PC-3 (cell line): ENCODE measurements at regions not wholly inside any gene's neighbourhood (a gene's known extent, or its start where the extent isn't known, plus 50 kb on each side); places are given as distances from the start of the nearest gene placed in this dataset.

ENCODE experiments used
- ATAC-seq: fragments of 200-7000 bp; cut with Tn5 transposase; 2 replicates; pipeline ENCODE4 v1.9.1; 2020; ENCODE audit warnings: mild to moderate bottlenecking, moderate library complexity
- BruUV-seq: library from RNA; stranded (reverse); fragments of 400-500 nt; replicated peaks from 2 replicates; lab custom pipeline; 2021; lab: Mats Ljungman, UMichigan
- CTCF ChIA-PET: fragments of 300-600 bp; sonication (Branson Sonifier 250); formaldehyde crosslinking; loops from one replicate; lab custom pipeline; 2022; ENCODE audit warnings: antibody characterized with exemption; lab: Charles Lee
- POLR2A ChIA-PET: fragments of 300-600 bp; sonication (Branson Sonifier 250); formaldehyde crosslinking; loops from one replicate; lab custom pipeline; 2022; ENCODE audit warnings: antibody characterized with exemption; ENCODE audit not compliant: unreplicated experiment; lab: Charles Lee
- DNase-seq: peaks from one replicate; pipeline ENCODE4 v3.0.0-alpha.2; 2015
- H2AFZ ChIP-seq: fragments of 300-600 bp; sonication (generic); 2 replicates; pipeline ENCODE4 v1.6.0; 2016; ENCODE audit warnings: antibody characterized with exemption, low read length
- H3F3A ChIP-seq: fragments of 300-600 bp; sonication (generic); one replicate; pipeline ENCODE4 v1.6.0; 2017; ENCODE audit warnings: antibody characterized with exemption, low read length, control low read depth, mild to moderate bottlenecking; ENCODE audit not compliant: unreplicated experiment
- H3K27ac ChIP-seq: fragments of 300-600 bp; sonication (generic); 2 replicates; pipeline ENCODE4 v1.5.1; 2016; ENCODE audit warnings: mild to moderate bottlenecking, low read length
- H3K27me3 ChIP-seq: fragments of 300-600 bp; sonication (generic); 2 replicates; pipeline ENCODE4 v1.6.1; 2016; ENCODE audit warnings: low read length, mixed read lengths
- H3K36me3 ChIP-seq: fragments of 300-600 bp; sonication (generic); 2 replicates; pipeline ENCODE4 v1.6.1; 2016; ENCODE audit warnings: low read depth, mixed run types, low read length, mixed read lengths
- H3K4me1 ChIP-seq: fragments of 300-600 bp; sonication (generic); 2 replicates; pipeline ENCODE4 v1.5.1; 2016; ENCODE audit warnings: low read length; ENCODE audit not compliant: insufficient read depth
- H3K4me2 ChIP-seq: fragments of 300-600 bp; sonication (generic); 2 replicates; pipeline ENCODE4 v1.6.0; 2016; ENCODE audit warnings: low read length
- H3K4me3 ChIP-seq: fragments of 300-600 bp; sonication (generic); 2 replicates; pipeline ENCODE4 v1.5.1; 2016; ENCODE audit warnings: mild to moderate bottlenecking, low read length, mixed read lengths
- H3K79me2 ChIP-seq: fragments of 300-600 bp; sonication (generic); 2 replicates; pipeline ENCODE4 v1.6.1; 2017; ENCODE audit warnings: low read length, mixed read lengths
- H3K9ac ChIP-seq: fragments of 300-600 bp; sonication (generic); 2 replicates; pipeline ENCODE4 v1.6.0; 2016; ENCODE audit warnings: mild to moderate bottlenecking, low read length
- H3K9me2 ChIP-seq: fragments of 300-600 bp; sonication (generic); replicated peaks from 2 replicates; pipeline ENCODE4 v1.6.1; 2016; ENCODE audit warnings: mixed run types, low read length, mixed read lengths
- H3K9me3 ChIP-seq: fragments of 300-600 bp; sonication (generic); 2 replicates; pipeline ENCODE4 v1.6.1; 2016; ENCODE audit warnings: low read length, mixed read lengths
- H4K20me1 ChIP-seq: fragments of 300-600 bp; sonication (generic); 2 replicates; pipeline ENCODE4 v1.6.1; 2016; ENCODE audit warnings: low read length, mixed read lengths
- EZH2 ChIP-seq: fragments of 300-600 bp; sonication (generic); IDR thresholded peaks from one replicate; pipeline ENCODE4 v1.6.1; 2017; ENCODE audit warnings: antibody characterized with exemption, mild to moderate bottlenecking, low read length; ENCODE audit not compliant: unreplicated experiment
- EZH2phosphoT487 ChIP-seq: fragments of 300-600 bp; sonication (generic); IDR thresholded peaks from 2 replicates; pipeline ENCODE4 v1.6.1; 2018; ENCODE audit warnings: mild to moderate bottlenecking, antibody characterized with exemption, low read length, borderline replicate concordance
- intact Hi-C: fragments of 100-400 bp; cut with micrococcal nuclease; formaldehyde crosslinking; loops from 2 replicates; pipeline ENCODE4 v1.9.0; 2023
- TF ChIP-seq, protein P1 (sequence below): fragments of 300-600 bp; sonication (generic); conservative IDR thresholded peaks from 2 replicates; pipeline ENCODE4 v1.5.1; 2017; ENCODE audit warnings: antibody characterized with exemption, low read depth, mild to moderate bottlenecking, low read length

DNA sequence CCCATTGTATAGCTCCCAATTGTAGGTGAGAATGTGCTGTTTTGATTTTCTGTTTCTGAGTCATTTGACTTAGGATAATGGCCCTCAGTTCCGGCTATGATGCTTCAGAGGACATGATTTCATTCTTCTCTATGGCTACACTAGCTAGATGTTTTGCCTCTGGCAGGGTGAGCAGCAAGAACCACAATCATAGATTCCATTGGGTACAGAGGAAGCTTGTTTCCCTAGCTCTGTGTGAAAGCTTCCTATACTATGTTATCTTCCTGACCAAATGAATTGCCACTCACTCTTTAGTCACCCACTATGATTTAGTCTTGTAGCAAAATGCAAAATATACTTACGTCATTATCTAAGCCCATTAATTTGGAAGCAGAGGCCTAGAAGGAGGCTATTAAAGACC, 616.3 kb downstream of the PLA2G4A start:
- Histone ChIP-seq H3K9ac (no peak overlapping the region), H2AFZ (no peak overlapping the region), H3K27ac (no peak overlapping the region), H3K4me3 (no peak overlapping the region), H3K79me2 (no peaks in the 10 kb centered on the region), H3K36me3 (no peaks in the 10 kb centered on the region), H3F3A (no peaks in the 10 kb centered on the region), H4K20me1 (no peaks in the 10 kb centered on the region), H3K4me2 (no peak overlapping the region), H3K27me3 (no peaks in the 10 kb centered on the region), H3K9me3 (no peaks in the 10 kb centered on the region), H3K9me2 (no peaks in the 10 kb centered on the region), H3K4me1 (no peaks in the 10 kb centered on the region)
- BruUV-seq = no TSS peak
- ChIA-PET CTCF (no interaction called here), POLR2A (no interaction called here)
- no peak for TF ChIP-seq EZH2phosphoT487
- TF ChIP-seq, protein P1, sequence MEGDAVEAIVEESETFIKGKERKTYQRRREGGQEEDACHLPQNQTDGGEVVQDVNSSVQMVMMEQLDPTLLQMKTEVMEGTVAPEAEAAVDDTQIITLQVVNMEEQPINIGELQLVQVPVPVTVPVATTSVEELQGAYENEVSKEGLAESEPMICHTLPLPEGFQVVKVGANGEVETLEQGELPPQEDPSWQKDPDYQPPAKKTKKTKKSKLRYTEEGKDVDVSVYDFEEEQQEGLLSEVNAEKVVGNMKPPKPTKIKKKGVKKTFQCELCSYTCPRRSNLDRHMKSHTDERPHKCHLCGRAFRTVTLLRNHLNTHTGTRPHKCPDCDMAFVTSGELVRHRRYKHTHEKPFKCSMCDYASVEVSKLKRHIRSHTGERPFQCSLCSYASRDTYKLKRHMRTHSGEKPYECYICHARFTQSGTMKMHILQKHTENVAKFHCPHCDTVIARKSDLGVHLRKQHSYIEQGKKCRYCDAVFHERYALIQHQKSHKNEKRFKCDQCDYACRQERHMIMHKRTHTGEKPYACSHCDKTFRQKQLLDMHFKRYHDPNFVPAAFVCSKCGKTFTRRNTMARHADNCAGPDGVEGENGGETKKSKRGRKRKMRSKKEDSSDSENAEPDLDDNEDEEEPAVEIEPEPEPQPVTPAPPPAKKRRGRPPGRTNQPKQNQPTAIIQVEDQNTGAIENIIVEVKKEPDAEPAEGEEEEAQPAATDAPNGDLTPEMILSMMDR = no peak
- no peak for TF ChIP-seq EZH2
- DNase-seq (no peak), ATAC-seq (no peak)
- intact Hi-C loops = no loop called here

DNA sequence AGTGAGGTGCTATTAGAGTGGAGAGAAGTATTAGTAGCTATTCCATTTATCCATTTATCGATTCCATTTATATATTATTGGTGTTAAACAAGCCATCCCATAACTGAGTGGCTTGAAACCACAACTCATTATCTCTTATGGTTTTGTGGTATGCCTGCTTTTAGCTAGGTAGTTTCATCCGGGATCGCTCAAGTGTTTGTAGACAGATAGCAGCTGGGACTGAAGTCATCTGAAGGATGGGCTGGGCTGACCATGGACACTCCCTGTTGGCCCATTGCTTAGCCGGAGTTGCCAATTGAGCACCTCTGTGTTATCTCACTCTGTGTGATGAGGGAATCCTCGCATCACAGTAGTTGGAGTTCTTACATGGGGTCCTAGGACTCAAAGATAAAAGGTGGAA, 622.5 kb downstream of the PLA2G4A start:
- Histone ChIP-seq H3F3A (no peaks in the 10 kb centered on the region), H3K36me3 (no peaks in the 10 kb centered on the region), H3K4me2 (no peak overlapping the region), H3K27me3 (no peaks in the 10 kb centered on the region), H4K20me1 (no peaks in the 10 kb centered on the region), H3K79me2 (no peaks in the 10 kb centered on the region), H3K27ac (no peak overlapping the region), H3K4me3 (no peak overlapping the region), H2AFZ (no peak overlapping the region), H3K9me2 (no peaks in the 10 kb centered on the region), H3K4me1 (no peaks in the 10 kb centered on the region), H3K9ac (no peak overlapping the region), H3K9me3 (no peaks in the 10 kb centered on the region)
- DNase-seq (no peak), ATAC-seq (no peak)
- ChIA-PET POLR2A (no interaction called here), CTCF (no interaction called here)
- no TSS peak for BruUV-seq
- intact Hi-C loops = no loop called here
- TF ChIP-seq, protein P1 = no peak
- TF ChIP-seq EZH2phosphoT487 (no peak), EZH2 (no peak)

DNA sequence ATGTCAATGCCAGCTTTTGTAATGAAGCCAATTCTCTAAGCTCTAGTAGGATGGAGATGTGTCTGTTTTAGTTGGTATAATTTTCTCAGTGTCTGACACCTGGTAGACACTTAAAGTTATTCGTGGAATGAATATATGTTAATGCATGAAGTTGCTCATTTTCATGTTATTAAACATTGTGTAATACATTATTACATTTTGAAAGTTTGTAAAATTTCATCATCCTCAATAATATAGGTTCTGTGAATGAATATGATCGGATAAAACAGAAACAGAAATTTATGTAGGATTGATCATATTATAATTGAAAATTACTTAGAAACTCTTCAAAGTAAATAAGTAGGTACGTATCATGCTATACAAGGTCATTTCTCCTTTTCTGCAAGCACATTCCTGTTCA, 625.3 kb downstream of the PLA2G4A start:
- no TSS peak for BruUV-seq
- Histone ChIP-seq H3K36me3 (no peaks in the 10 kb centered on the region), H3K27ac (no peak overlapping the region), H3K9me2 (no peaks in the 10 kb centered on the region), H3K4me3 (no peak overlapping the region), H3K9ac (no peak overlapping the region), H3K79me2 (no peaks in the 10 kb centered on the region), H3K9me3 (no peaks in the 10 kb centered on the region), H3K4me1 (no peaks in the 10 kb centered on the region), H3K4me2 (no peak overlapping the region), H3F3A (no peaks in the 10 kb centered on the region), H2AFZ (no peak overlapping the region), H3K27me3 (no peaks in the 10 kb centered on the region), H4K20me1 (no peaks in the 10 kb centered on the region)
- ChIA-PET POLR2A (no interaction called here), CTCF (no interaction called here)
- ATAC-seq (no peak), DNase-seq (no peak)
- TF ChIP-seq EZH2 (no peak), EZH2phosphoT487 (no peak)
- TF ChIP-seq, protein P1 = no peak
- intact Hi-C loops = no loop called here
